Stimulated activated naive CD8-positive, alpha-beta T cell treated with anti-CD3 and anti-CD28 coated beads, Interleukin-15, Interleukin-2, amounts not matched to agents 100 U/mL and 50 U/mL, for 24 hours (primary cell): ENCODE measurements at regions not wholly inside any gene's neighbourhood (a gene's known extent, or its start where the extent isn't known, plus 50 kb on each side); places are given as distances from the start of the nearest gene placed in this dataset.

Experiments used
- ATAC-seq: fragments of 150-1000 bp; cut with Tn5 transposase; one replicate; pipeline ENCODE4 v1.10.0; 2021
- DNase-seq: peaks from one replicate; pipeline ENCODE4 v3.0.0; 2021

DNA sequence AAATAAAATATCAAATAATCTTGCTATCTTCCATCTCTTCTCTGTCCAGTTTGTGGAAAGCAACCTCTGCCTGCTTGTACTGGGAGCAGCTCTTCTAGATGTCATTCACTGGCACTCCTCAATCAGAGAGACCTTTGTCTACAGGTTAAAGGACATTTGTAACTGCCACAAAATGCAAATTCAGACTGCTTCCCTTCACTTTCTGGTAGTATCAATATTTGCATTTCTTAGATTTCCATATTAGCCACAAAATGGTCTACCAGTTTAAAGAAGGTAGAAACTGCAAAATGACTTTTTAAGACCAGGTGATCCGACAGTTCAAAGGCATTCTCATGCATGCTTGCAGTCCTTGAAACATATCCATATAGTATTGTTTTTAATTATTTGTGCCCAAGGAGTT is 51.7 kb upstream of the RCN1 start:
- ATAC-seq = no peak
- no peak for DNase-seq

DNA sequence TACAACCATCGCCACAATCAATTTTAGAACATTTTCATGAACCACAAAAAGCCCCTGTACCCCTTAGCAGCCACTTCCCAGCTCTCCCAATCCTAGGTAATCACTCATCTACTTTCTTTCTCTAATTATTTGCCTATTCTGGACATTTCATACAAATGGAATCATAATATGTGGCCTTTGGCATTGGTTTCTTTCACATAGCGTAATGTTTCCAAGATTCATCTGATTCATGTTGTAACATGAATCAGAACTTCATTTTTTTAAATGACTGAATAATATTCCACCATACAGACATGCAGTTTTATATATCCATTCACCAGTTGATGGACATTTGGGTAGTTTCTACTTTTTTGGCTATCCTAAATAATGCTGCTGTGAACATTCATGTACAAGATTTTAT is 56.2 kb upstream of the RCN1 start:
- DNase-seq (no peak), ATAC-seq (no peak)

DNA sequence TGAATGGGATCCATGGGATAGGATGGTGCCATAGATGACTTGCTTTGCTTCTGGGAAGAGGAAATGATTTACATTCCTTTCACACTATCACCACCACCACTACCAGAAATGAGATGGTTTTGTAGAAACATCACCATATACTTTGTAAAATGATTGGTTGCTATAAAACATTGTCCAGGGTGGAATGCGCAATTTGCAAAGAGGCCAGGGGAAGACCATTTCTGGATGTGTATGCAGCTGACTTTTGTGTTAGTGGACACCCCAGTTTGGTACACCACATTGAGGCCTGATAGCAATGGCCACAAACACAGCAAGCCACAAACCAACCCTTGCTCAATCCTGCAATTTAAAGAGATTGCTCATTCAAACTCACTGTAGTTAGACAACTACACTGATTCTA is 56.7 kb upstream of the RCN1 start:
- ATAC-seq (no peak), DNase-seq (no peak)

DNA sequence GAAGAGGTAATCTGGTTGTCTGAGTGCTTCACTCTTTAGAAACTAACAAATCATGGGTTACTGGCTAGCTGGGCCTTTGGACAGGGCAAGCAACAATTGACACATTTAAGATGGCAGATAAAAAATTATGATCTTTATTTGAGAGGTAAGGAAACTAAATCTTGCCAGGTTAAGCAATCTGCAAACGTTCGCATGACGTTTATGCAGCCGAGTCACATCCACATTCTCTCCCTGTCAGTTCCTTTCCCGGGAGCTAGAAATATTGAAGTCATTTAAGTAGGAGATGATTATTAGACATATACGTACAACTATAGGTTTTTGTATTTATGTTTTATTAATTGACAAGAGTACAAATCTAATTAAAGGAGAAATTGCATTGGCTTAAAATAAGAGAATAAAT is 57.4 kb upstream of the RCN1 start:
- no peak for DNase-seq
- ATAC-seq = no peak

DNA sequence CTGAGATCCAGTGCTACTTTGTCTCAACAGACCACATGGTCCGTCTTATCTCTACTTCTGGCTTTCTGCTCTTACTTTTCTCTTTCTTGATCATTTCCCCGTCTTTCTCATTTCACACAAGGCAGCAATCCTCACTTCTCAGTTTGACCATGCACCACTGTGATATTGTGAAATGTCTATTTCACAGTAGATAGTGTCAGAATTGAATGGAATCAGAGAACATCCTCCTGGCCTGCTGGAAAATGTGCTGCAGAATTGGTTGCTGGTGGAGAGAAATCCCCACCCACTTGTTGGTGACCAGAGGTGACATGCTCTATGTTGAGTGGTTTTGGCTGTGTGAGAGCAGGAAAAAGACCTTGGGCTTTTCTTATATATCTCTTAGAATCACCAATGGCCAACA is 57.8 kb upstream of the RCN1 start:
- ATAC-seq (no peak), DNase-seq (no peak)

DNA sequence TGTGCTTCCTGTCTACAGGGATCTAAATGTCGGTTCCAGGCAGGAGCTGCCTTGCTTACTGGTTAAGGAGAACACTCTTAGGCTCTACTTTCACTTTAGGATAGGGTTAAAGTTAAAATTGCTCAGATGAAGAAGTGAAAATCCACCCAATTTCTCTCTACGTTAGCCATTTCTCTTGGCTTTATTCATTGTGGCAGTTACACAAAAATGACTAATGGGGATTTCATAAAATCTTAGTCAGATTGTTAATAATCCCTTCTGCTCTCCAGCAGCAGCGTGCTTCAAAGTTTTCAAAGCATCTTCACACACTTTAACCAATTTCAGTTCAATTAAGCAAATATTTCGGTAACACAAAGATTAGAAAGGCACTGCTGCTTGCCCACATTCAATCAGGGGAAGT is 58.4 kb upstream of the RCN1 start:
- no peak for DNase-seq
- ATAC-seq = no peak

DNA sequence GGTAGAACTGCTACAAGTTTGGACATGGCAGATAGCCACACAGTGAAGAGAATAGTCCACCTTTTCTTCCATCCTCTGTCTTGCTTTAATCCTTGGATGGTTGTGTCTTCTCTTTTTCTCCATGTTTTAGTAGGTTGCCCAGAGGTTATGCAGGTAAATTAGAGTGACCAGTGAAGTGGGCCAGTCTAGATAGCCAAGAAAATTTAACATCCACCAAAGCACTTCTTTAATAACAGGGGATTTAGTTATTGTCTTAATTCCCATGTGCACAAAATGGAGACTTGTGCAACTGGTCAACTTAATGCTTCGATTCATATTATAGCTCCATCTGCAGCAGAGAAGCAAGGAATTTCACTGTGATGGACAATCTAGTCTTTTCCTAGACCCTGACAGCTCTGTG is 58.8 kb upstream of the RCN1 start:
- no peak for ATAC-seq
- no peak for DNase-seq

DNA sequence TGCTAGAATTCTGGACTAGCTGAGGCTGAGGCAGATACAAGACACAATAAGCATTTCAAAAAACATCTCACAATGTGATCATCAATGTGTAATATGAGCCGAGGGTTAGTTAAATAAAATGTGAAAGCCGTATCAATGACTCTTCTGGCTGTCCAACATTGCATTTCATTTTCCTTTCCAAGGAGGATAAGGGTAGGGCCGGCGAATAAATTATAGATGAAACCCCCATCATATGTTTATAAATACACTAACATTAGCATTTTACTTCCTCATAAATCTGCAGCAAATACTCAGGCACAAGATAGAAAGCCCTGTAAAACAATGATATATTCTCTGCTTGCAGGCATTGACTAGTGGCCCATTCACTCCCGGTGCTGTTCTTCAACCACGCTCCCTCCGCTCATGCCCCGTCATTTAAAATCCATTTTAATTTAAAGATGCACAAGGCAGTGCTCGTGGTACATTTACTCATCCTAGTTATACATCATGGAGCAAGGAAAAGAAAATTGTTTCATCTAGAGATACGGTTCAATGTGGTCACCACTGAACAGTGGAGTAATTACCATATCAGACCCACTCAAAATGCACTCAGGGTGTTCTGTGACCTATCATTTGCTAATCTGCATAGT is 59.9 kb upstream of the RCN1 start:
- ATAC-seq = no peak
- no peak for DNase-seq

DNA sequence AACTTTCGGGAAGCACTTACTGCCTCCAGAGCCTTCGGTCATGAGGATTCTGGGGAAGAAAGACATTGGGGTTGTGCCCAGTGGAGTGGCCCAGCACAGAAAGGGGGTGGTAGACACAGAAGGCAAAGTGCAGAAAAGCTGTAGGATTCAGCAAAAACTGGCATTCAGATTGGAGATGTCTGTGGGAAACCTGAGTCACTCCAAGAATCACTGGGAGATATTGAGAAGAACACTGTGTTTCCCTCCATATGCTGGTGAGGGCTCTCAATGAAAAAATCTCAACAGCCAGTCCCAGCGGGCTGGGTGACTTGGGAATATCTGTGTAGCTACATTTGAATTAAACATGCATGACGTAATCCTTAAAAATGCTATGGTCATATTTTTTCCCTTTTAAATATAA is 61.2 kb upstream of the RCN1 start:
- no peak for DNase-seq
- no peak for ATAC-seq

DNA sequence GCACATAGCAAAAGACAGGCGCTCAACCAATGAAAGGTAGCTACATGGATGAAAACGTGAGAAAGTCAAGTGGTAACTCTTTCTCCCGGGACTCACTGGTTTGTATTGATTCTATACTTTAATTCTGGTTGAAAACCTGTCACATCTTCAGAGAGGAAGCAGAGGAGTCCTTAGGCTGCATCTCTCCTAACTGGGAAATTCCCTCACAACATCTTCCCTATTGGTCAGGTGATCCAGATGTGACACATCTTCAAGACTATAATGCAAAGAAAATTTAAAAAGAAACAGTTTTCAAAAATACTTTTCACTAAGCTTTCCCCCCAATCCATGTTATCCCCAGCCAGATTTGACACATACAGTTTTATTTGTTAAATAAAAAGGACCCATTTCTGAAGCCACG is 62.7 kb upstream of the RCN1 start:
- DNase-seq = no peak
- ATAC-seq = no peak

DNA sequence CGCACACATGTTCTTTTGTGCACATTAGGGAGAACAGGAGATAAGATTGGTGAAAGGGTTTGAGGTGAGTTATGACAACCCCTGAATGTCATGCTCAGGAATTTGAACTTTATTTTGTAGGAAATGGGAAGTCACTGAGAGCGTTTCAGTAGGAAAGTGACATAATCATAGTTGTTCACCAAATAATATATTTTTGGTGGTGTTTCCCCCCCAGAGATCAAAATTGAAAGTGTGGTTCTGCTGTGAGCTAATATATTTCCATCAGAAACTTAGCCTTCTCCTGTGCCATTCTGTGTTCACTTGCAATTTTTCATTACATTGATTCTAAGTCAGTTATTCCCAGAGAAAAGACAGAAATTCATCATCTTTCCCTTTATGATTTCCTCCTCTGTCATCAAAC is 64.1 kb upstream of the RCN1 start:
- no peak for DNase-seq
- ATAC-seq = no peak

DNA sequence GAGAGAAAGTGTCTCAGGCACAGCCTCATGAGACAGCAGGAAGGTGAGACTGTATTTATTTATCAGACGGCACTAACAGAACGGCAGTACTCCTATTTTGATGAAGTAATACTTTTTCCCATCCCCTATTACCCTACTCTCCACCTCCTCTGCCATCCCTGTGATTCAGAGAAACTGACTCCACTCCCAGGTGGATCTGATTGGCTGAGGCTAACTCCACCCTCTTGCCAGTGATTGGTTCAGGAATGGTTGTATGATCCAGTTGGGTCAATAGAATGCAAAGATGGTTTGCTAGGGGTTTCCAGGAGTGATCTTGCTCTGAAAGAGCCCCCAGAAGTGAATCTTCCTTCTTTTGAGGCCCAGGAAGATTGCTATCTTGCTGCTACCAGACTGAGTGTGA is 65.9 kb upstream of the RCN1 start:
- DNase-seq (no peak), ATAC-seq (no peak)

DNA sequence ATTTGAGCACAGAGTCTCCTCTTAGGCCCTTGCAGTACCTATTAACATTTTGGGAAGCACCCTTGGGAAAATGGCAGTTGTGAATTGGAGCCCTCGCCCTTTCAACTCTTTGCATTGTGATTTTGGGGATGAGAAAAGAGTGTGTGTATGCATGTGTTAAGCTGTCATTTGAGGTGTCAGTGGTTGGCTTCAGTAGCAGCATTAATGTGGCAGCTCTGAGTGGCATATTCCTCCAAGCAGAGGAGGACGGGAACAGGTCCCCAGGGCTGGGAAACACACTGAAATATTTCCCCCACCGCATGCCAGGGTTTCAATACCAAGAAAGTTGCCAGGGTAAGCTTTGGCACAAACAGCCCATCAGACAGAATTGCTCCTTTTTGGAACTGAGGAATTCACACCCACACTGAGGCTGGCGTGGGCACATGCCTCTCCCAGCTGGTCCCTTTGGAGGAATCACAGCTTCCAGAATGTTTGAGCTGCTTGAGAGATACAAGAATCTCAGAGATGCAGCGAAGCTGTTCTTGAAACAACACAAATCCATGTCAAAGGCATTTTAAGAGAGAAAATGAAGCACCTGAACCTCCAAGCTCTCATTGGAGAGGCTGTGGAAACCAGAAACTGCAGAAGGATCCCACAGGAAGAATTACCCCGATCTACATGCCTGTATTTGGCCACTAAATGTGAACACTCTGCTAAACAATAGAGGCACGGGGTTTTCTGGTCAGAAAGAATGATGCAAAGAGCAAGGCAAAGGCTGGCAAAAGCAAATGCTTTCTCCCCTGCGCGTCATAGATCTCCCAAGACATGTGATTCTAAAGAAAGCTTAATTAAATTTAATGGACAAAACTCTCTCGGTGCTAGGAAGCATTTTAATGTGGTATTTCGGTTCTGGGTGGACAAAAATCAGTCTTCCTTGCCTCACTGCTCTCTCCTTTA is 67.2 kb upstream of the RCN1 start:
- no peak for DNase-seq
- no peak for ATAC-seq

DNA sequence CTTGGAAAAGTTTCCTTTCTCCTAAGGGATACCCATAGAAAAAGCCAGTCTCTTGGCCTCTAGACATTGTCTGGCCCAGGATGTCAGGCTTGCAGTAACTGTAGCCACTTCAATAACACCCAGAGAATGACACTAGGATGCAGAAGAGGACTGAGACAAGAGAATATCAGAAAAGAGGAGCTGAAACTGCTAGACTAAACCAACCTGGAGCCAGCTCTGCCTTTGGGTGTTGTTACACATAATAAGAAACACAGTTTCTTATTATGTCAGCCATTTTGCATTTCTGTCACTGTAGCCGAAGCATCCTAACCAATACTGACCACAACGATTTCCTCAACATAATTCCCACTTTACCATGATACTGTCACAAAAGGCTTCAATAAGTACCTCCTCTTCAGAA is 72.2 kb upstream of the RCN1 start:
- ATAC-seq = no peak

DNA sequence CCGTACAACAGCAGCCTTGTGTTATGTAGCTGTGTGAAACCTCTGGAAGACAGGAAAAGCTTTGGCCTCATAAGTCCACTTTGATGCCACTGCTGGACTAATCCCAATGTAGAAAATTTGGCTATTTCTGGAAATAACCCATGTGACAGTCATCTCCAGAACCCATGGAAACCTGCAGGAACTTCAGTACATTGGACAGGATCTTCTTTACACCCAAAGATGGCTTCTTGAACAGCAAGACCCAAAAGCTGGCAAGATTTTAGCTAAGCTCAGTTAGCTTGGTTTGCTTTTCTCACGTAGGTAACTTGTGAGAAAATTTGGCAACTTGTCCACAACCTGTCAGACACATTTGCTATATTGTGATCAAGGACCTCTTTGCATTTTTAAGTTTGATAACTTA is 74.8 kb upstream of the RCN1 start:
- DNase-seq = no peak
- no peak for ATAC-seq

More for the DNA sequence above, 72.2 kb upstream of the RCN1 start:
- no peak for DNase-seq

DNA sequence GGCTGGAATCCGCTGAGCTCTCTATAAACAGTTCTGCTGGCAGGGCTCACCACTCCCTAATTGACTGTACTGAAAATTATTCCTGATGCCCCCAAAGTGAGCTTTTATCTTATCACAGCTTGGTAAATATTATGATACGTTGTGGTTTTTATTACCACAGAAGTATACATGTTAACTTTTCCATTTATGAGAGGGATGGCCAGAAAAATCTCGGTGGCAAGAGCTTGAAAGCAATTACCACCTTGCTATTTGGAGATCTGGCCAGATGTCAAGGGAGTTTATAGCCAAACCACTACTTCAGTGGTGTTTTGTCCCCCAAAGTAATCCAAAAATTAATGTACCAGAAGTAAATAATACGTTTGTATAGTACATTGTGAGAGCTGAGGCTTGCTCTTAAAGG is 75.4 kb upstream of the RCN1 start:
- no peak for DNase-seq
- ATAC-seq = no peak

DNA sequence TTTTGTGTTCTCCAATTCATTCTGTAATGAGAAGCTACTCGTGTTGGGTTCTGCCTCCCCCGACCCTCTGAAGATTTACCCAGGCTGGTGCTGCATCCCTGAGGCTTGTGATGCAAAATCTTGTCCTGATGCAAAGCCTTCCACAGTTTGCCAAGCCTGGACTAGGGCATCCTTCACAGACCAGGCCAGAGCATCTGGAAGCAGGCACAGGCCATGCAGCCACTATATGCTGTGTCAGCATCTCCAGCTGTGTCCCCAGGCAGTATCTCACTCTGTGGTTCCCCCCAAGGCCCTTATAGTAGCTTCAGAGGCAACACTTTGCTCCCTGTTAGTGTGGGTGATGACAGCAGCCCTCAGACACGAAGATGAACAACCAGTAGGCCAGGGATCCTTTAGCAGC is 77.3 kb upstream of the RCN1 start:
- ATAC-seq (no peak), DNase-seq (no peak)

DNA sequence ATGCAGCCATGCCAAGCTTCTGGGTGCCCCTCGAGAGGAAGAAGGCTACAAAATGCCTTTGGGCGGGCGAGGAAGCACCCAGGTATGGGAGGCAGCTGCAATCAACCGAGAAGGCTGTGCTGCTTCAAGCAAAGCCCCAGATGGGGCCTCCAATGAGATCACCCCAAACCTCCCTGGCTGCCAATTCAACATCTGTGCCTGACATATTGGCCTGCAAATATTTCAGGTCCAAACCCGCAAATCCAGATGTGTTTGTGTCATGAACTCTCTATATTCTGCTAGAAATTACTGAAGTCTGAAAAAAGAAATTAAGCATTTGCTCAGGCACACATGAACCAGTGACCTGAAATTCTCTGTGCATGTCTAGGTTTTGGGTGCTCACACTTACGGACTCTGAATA is 78.8 kb upstream of the RCN1 start:
- DNase-seq (no peak), ATAC-seq (no peak)

DNA sequence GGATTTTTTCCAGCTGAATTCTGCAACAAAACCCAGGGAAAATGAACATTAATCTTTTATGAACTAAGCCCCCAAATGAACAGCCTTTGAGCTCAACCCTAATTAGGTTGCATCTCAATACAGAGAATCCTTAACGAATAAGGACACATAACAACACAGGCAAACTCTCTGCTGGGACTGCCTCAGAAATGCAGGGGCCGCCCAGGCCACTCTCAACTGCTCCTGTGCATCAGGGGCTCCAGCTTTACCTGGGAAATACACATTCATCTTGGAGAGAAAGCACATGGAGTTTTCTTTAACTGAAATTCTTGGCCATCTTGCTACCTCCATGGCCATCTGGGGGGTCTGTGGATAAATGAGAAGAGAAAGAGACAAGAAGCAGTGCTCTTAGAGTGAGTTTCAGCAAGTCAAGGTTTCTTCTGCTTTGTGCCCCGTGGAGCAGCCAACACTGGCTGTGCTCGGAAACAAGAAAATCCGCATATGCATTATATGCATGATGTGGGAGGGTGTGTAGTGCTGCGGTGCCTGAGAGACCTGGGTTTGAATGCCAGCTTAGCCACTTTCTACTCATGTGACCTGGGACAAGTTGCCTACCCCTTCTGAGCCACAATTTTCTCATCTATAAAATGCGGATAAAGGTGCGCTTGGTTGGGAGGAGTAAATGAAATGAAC is 81.9 kb upstream of the RCN1 start:
- DNase-seq = no peak
- ATAC-seq = no peak

DNA sequence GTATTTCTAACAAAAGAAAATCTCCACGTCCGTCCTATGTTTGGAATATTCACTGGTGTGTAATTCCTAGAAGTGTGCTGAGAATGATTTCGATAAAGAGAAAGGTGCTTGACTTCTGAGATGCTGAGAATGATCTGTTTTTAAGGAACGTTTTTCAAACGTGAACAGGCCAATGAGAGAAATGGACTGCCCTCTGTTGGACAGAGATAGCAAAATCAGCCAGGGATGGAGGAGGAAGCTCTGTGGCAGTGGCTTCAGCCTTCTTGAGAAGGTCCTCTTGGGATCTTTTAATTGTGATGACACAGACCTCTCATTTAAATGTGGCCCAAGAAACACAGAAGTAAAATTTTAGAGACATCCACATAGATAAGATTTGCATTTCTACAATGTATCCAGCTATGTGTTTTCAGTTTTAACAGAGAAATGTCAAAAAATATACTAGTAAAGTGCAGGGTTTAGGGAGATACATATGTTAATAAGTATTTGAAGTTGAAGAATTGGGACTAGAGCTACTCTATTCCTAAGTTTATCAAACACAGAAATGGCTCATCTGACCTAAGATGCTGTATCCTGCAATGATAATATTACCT is 84.0 kb upstream of the RCN1 start:
- ATAC-seq = no peak
- DNase-seq = no peak

DNA sequence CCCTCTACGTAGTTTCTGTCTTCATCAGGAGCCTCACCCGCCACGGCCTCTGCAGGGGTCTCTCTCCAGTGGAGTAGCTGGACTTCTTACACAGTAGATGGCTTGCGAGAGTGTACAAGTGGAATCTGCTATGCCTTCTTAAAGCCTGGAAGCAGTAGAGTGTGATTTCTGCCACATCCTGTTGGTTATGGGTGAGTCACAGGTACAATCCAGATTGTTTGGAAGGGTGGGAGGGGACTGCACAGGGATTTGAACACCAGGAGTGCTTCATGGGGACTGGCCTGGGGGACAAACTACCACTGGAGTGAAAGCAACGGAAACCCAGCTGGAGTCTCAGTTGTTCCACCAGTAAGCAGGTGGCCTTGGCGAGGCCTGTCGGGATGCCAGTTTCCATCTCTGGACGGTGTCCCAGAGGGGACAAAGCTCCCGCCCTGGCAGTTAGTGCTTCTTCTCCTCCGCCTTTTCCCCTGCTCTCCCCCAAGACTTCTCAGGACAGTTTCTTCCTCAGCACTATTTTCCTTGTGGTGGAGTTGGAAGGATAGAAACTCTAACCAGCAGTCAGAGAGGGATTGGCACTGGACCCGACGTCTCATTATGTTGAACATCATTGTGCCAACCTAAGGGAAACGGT is 85.0 kb upstream of the RCN1 start:
- DNase-seq (no peak), ATAC-seq (no peak)

DNA sequence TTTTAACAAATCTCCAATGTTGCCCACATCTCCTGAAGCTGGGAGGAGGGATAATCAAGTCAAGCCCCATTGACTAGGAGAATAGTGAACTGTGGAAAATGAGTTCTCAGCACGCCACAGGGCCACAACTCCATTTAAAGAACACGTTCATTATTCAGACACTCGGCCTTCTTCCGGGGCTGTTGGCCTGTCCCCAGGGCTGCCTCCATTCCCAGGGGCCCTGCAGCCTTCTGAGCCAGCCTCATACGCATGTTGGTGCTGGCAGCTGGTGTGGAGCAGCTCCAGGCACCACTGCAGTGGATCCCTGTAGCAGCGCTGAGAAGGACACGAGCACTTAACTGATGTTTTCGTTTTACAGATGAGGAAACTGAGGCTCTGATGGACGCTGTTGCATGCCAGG is 87.5 kb upstream of the RCN1 start:
- ATAC-seq = no peak

DNA sequence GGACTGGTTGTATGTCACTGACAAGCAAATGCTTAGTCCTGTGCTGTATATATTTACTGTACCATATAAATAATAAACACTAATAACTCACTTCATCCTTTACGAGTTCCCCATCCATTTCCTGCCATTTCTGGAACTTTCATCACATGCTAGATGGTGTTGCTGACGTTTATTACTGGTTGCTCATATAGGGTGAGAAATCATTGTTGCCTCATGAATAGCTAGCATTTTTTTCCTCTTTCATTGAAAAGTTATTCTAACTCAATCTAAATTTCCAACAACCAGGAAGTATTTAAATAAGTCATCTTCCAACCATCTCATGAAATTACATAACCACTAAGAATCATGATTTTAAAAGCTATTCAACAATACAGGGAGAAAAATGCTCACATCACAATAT is 88.6 kb upstream of the RCN1 start:
- ATAC-seq (no peak), DNase-seq (no peak)

More for the DNA sequence above, 87.5 kb upstream of the RCN1 start:
- no peak for DNase-seq
